ENCODE measurements at regions not wholly inside any gene's neighbourhood (a gene's known extent, or its start where the extent isn't known, plus 50 kb on each side); places are given as distances from the start of the nearest gene placed in this dataset.
"Not testable (repeated sequence)": the region's sequence is repeated elsewhere in the genome, so short reads cannot be mapped to it uniquely, and the experiment has no call there.

DNA sequence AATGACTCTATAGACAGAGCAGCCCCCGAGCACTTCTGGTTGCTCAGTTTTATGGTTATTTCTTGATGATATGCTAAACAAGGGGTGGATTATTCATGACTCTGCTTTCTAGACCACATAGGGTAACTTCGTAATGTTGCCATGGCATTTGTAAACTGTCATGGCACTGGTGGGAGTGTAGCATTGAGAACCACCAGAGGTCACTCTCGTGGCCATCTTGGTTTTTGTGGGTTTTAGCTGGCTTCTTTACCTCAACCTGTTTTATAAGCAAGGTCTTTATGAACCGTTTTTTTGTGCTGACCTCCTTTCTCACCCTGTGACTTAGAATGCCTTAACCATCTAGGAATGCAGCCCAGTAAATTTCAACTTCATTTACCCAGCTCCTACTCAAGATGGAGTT is 1036.2 kb upstream of the FLRT2 start:
- no peak overlapping the region for H3K4me3 ChIP-seq (ENCODE audit: low read depth, low read length)
- no peaks in the 10 kb centered on the region for H3K36me3 ChIP-seq (ENCODE audit: control insufficient read depth, insufficient read depth, low read length)
- H3K27me3 ChIP-seq (ENCODE audit: control insufficient read depth, insufficient read depth, low read length), result no peaks in the 10 kb centered on the region
- H3K4me1 ChIP-seq, result no peaks in the 10 kb centered on the region
- no peaks in the 10 kb centered on the region for H3K9me3 ChIP-seq (ENCODE audit: control insufficient read depth, low read length)
- H3K4me2 ChIP-seq (ENCODE audit: low read length), result no peak overlapping the region
- H3K27ac ChIP-seq, result no peak overlapping the region
- no peak overlapping the region for H3K9ac ChIP-seq
- H2AFZ ChIP-seq, result no peak overlapping the region
- TF ChIP-seq, protein P1, sequence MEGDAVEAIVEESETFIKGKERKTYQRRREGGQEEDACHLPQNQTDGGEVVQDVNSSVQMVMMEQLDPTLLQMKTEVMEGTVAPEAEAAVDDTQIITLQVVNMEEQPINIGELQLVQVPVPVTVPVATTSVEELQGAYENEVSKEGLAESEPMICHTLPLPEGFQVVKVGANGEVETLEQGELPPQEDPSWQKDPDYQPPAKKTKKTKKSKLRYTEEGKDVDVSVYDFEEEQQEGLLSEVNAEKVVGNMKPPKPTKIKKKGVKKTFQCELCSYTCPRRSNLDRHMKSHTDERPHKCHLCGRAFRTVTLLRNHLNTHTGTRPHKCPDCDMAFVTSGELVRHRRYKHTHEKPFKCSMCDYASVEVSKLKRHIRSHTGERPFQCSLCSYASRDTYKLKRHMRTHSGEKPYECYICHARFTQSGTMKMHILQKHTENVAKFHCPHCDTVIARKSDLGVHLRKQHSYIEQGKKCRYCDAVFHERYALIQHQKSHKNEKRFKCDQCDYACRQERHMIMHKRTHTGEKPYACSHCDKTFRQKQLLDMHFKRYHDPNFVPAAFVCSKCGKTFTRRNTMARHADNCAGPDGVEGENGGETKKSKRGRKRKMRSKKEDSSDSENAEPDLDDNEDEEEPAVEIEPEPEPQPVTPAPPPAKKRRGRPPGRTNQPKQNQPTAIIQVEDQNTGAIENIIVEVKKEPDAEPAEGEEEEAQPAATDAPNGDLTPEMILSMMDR (IDR thresholded peaks at IDR 0.05), result no peak
- H3K79me2 ChIP-seq, result no peaks in the 10 kb centered on the region

DNA sequence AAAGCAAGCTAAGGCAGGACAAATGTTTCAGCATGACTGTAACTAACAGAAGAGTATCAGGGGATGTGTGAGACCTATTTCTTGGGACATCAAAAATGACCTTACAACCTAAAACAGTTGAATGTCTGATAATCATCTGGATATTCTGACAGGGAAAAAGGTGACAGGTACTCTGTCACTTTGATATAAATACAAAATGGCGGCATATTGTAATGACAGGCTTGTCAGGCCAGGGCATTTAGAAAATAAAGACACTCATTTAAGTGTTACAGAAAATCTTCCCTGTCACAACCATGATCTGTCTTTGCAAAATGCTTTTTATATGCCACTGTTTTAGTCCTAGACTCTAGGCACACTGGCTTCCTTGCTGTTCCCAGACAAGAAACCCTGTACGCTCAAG is 1033.3 kb upstream of the FLRT2 start:
- Histone ChIP-seq H3K79me2 (no peaks in the 10 kb centered on the region), H2AFZ (no peak overlapping the region), H3K27me3 (ENCODE audit: control insufficient read depth, insufficient read depth, low read length) (no peaks in the 10 kb centered on the region), H3K27ac (no peak overlapping the region), H3K4me1 (no peaks in the 10 kb centered on the region), H3K9me3 (ENCODE audit: control insufficient read depth, low read length) (no peaks in the 10 kb centered on the region), H3K4me2 (ENCODE audit: low read length) (no peak overlapping the region), H3K36me3 (ENCODE audit: control insufficient read depth, insufficient read depth, low read length) (no peaks in the 10 kb centered on the region), H3K4me3 (ENCODE audit: low read depth, low read length) (no peak overlapping the region), H3K9ac (no peak overlapping the region)
- TF ChIP-seq, protein P1 (IDR thresholded peaks at IDR 0.05), result no peak

DNA sequence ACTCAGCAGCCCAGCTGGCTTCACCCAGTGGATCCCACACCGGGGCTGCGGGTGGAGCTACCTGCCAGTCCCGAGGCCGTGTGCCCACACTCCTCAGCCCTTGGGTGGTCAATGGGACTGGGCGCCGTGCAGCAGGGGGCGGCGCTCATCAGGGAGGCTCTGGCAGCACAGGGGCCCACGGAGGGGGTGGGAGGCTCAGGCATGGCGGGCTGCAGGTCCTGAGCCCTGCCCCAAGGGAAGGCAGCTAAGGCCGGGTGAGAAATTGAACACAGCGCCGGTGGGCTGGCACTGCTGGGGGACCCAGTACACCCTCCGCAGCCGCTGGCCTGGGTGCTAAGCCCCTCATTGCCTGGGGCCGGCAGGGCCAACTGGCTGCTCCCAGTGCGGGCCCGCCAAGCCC is 1017.1 kb upstream of the FLRT2 start:
- not testable (repeated sequence) for H3K79me2 ChIP-seq; H3K9ac ChIP-seq; H2AFZ ChIP-seq; H3K27ac ChIP-seq; H3K4me3 ChIP-seq (ENCODE audit: low read depth, low read length); H3K27me3 ChIP-seq (ENCODE audit: control insufficient read depth, insufficient read depth, low read length); H3K9me3 ChIP-seq (ENCODE audit: control insufficient read depth, low read length); H3K4me1 ChIP-seq; H3K4me2 ChIP-seq (ENCODE audit: low read length); H3K36me3 ChIP-seq (ENCODE audit: control insufficient read depth, insufficient read depth, low read length)

DNA sequence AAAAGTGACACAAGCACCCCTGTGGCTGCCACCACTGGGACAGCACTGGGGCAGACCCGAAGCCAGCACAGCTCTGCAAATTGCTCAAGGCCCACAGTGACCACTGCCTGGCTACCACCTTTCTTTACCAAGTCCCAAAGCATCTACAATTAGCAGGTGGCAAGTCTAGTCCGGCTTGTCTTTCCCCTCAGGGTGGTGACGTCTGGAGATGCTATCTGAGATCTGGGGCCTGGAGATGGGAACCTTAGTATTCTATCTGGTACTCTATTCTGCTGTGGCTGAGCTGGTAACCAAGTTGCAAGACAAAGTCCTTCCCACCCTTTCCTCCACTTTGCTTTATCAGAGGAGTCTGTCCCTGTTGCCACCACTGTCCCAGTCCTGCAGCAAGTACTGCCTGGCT is 1010.1 kb upstream of the FLRT2 start:
- Histone ChIP-seq H3K9me3 (ENCODE audit: control insufficient read depth, low read length) (no peaks in the 10 kb centered on the region), H3K4me3 (ENCODE audit: low read depth, low read length) (no peak overlapping the region), H3K9ac (no peak overlapping the region), H3K27ac (no peak overlapping the region), H3K79me2 (no peaks in the 10 kb centered on the region), H2AFZ (no peak overlapping the region), H3K36me3 (ENCODE audit: control insufficient read depth, insufficient read depth, low read length) (no peaks in the 10 kb centered on the region), H3K4me2 (ENCODE audit: low read length) (no peak overlapping the region), H3K27me3 (ENCODE audit: control insufficient read depth, insufficient read depth, low read length) (no peaks in the 10 kb centered on the region), H3K4me1 (no peaks in the 10 kb centered on the region)
- TF ChIP-seq, protein P1 (IDR thresholded peaks at IDR 0.05), result no peak

DNA sequence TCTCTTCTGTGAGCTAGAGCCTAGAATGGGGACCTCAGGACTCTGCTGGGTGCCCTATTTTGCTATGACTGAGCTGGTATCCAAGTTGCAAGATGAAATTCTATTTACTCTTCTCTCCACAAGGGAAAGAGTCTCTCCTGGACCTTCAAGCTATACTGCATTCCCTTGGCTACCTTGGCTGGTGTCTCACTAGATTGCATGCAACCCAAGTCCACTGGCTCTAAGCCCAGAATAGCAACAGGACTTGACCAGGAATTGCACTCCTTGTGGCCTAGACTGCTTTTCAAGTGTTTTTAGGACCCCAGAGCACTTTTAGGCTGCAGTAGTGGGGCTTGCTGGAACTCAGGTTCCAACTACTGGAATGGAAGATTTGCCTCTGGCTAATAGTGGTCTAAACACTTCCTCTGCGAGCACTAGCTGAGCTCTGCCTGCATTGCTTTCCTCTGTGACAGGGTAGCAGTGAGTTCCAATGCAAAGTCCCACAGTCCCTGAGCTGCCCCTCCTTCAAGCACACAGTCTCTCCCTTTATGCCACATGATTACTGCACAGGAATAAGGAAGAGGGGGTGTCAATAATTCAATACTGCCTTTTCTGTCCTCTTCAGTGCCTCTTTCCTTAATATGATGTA is 1009.1 kb upstream of the FLRT2 start:
- Histone ChIP-seq H3K4me3 (ENCODE audit: low read depth, low read length) (no peak overlapping the region), H3K27me3 (ENCODE audit: control insufficient read depth, insufficient read depth, low read length) (no peaks in the 10 kb centered on the region), H3K27ac (no peak overlapping the region), H3K79me2 (no peaks in the 10 kb centered on the region), H3K9me3 (ENCODE audit: control insufficient read depth, low read length) (no peaks in the 10 kb centered on the region), H3K4me1 (no peaks in the 10 kb centered on the region), H3K4me2 (ENCODE audit: low read length) (no peak overlapping the region), H2AFZ (no peak overlapping the region), H3K36me3 (ENCODE audit: control insufficient read depth, insufficient read depth, low read length) (no peaks in the 10 kb centered on the region), H3K9ac (no peak overlapping the region)
- TF ChIP-seq, protein P1 (IDR thresholded peaks at IDR 0.05), result no peak
